CD8-positive, alpha-beta memory T cell (primary cell): ENCODE measurements at regions not wholly inside any gene's neighbourhood (a gene's known extent, or its start where the extent isn't known, plus 50 kb on each side); places are given as distances from the start of the nearest gene placed in this dataset.

Experiments
- CTCF ChIA-PET: fragments of 350-600 bp; sonication (Branson Sonifier 250); formaldehyde crosslinking; loops from one replicate; lab custom pipeline; 2021; ENCODE audit warnings: antibody characterized with exemption; lab: Charles Lee
- POLR2A ChIA-PET: fragments of 350-600 bp; sonication (Branson Sonifier 250); formaldehyde crosslinking; loops from one replicate; lab custom pipeline; 2021; ENCODE audit warnings: antibody characterized with exemption; lab: Charles Lee
- DNase-seq, 5 donors: peaks; one replicate each; pipeline versions ENCODE4 v3.0.0 to v3.0.0-alpha.2; 2020 to 2022; ENCODE audit warnings: mixed read lengths in 1 of 5
- H3K27ac ChIP-seq: one replicate; pipeline ENCODE4 v1.7.0; 2013; ENCODE audit warnings: low read depth, mild to moderate bottlenecking, low read length, moderate library complexity
- H3K27me3 ChIP-seq: 2 replicates; pipeline ENCODE4 v1.7.0; 2013; ENCODE audit warnings: low read length, mild to moderate bottlenecking; ENCODE audit not compliant: insufficient read depth, poor library complexity, severe bottlenecking
- H3K36me3 ChIP-seq: 2 replicates; pipeline ENCODE4 v1.7.0; 2013; ENCODE audit warnings: mild to moderate bottlenecking, low read length, moderate library complexity; ENCODE audit not compliant: insufficient read depth
- H3K4me1 ChIP-seq: 2 replicates; pipeline ENCODE4 v1.7.0; 2013; ENCODE audit warnings: mild to moderate bottlenecking, low read length, moderate library complexity; ENCODE audit not compliant: insufficient read depth
- H3K4me3 ChIP-seq: 2 replicates; pipeline ENCODE4 v1.7.0; 2013; ENCODE audit warnings: mild to moderate bottlenecking, low read length
- H3K9me3 ChIP-seq: 2 replicates; pipeline ENCODE4 v1.7.0; 2013; ENCODE audit warnings: mild to moderate bottlenecking, low read length
- H3K27ac Mint-ChIP-seq, 8 donors: one replicate each; pipeline ENCODE4 v1.8.0; 2020 to 2021; ENCODE audit warnings: mixed read lengths in 8 of 8, mild to moderate bottlenecking in 6 of 8, inconsistent platforms in 3 of 8, moderate library complexity in 3 of 8
- H3K27me3 Mint-ChIP-seq, 2 donors: one replicate each; pipeline ENCODE4 v1.8.0; 2020 to 2021; ENCODE audit warnings: mixed read lengths in 2 of 2, mild to moderate bottlenecking in 1 of 2, moderate library complexity in 1 of 2
- H3K36me3 Mint-ChIP-seq, 3 donors: one replicate each; pipeline ENCODE4 v1.8.0; 2020 to 2021; ENCODE audit warnings: mixed read lengths in 3 of 3, inconsistent platforms in 1 of 3, mild to moderate bottlenecking in 1 of 3
- H3K4me1 Mint-ChIP-seq, 3 donors: one replicate each; pipeline ENCODE4 v1.8.0; 2020 to 2021; ENCODE audit warnings: mixed read lengths in 3 of 3, inconsistent platforms in 1 of 3, mild to moderate bottlenecking in 1 of 3
- H3K4me3 Mint-ChIP-seq, 7 donors: one replicate each; pipeline ENCODE4 v1.8.0; 2020 to 2021; ENCODE audit warnings: mixed read lengths in 7 of 7, mild to moderate bottlenecking in 6 of 7, moderate library complexity in 4 of 7, inconsistent platforms in 2 of 7
- H3K9me3 Mint-ChIP-seq, 5 donors: one replicate each; pipeline ENCODE4 v1.8.0; 2020 to 2022; ENCODE audit warnings: mixed read lengths in 5 of 5, mild to moderate bottlenecking in 3 of 5, moderate library complexity in 2 of 5, inconsistent platforms in 1 of 5

DNA sequence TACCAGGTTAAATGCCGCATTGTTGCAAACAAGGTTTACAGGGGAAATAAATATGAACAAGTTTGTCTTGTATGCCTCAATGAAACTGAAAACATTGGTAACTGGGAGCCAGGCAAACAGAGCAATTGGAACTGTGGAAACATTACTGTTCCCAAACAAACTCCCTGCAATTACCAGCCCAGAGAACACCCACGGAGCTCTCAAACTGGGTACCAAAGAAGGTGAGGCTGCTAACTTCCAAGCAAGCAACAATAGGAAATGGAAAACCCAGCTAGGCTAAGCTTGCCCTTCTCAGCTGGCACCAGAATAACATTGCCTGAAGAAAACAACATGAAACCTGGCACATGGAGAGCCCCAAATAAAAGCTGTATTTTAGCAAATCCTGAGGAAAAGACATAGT lies 218.9 kb upstream of the THRB start:
- ChIA-PET POLR2A (no interaction called here), CTCF (no interaction called here)
- Histone ChIP-seq H3K4me1 (no peaks in the 10 kb centered on the region), H3K4me3 (no peak overlapping the region), H3K27ac (no peak overlapping the region), H3K27me3 (no peaks in the 10 kb centered on the region), H3K9me3 (no peaks in the 10 kb centered on the region), H3K36me3 (no peaks in the 10 kb centered on the region)
- H3K36me3 Mint-ChIP-seq, result no peaks in the 10 kb centered on the region
- H3K27me3 Mint-ChIP-seq, result no peaks in the 10 kb centered on the region
- H3K9me3 Mint-ChIP-seq, result peaks cover 0 to 7% (median 0%) of the 10 kb centered on the region in 5 donors
- no peak overlapping the region for H3K27ac Mint-ChIP-seq
- no peak overlapping the region for H3K4me3 Mint-ChIP-seq
- no peaks in the 10 kb centered on the region for H3K4me1 Mint-ChIP-seq
- DNase-seq, result no peak

DNA sequence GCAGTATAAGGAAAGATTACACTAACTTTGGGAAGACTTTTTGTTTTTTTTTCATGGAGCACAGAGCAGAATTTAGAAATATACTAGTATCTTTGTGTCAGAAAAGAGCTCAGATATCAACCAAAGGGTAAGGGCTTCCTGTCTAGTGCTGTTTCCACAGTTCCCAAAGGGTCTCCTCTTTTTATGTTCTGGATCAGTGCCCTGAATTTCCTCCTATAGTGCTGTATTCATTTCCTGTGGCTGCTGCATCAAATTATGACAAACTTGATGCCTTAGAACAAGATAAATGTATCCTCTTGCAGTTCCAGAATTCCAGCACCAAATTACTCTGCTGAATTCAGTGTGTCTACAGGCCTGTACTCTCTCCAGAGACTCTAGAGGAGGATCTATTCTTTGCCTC lies 219.8 kb upstream of the THRB start:
- Mint-ChIP-seq H3K4me1 (no peaks in the 10 kb centered on the region), H3K9me3 (peaks cover 0 to 7% (median 0%) of the 10 kb centered on the region in 5 donors), H3K36me3 (no peaks in the 10 kb centered on the region), H3K27me3 (no peaks in the 10 kb centered on the region), H3K27ac (no peak overlapping the region), H3K4me3 (no peak overlapping the region)
- Histone ChIP-seq H3K27me3 (no peaks in the 10 kb centered on the region), H3K4me3 (no peak overlapping the region), H3K27ac (no peak overlapping the region), H3K36me3 (no peaks in the 10 kb centered on the region), H3K9me3 (no peaks in the 10 kb centered on the region), H3K4me1 (no peaks in the 10 kb centered on the region)
- DNase-seq, result no peak
- ChIA-PET POLR2A (no interaction called here), CTCF (no interaction called here)

- H3K27me3 ChIP-seq, result no peaks in the 10 kb centered on the region
- no peaks in the 10 kb centered on the region for H3K9me3 ChIP-seq
- no peak for DNase-seq
- POLR2A ChIA-PET, result no interaction called here
- Mint-ChIP-seq H3K4me1 (no peaks in the 10 kb centered on the region), H3K9me3 (peaks cover 0 to 7% (median 0%) of the 10 kb centered on the region in 5 donors), H3K27me3 (no peaks in the 10 kb centered on the region), H3K36me3 (no peaks in the 10 kb centered on the region), H3K27ac (no peak overlapping the region), H3K4me3 (no peak overlapping the region)
- H3K4me3 ChIP-seq, result no peak overlapping the region
- CTCF ChIA-PET, result no interaction called here
- no peaks in the 10 kb centered on the region for H3K36me3 ChIP-seq
- no peak overlapping the region for H3K27ac ChIP-seq
- no peaks in the 10 kb centered on the region for H3K4me1 ChIP-seq
Observed at GRCh38 chr3:24715171-24715792, 220.6 kb upstream of the THRB start.

- ChIA-PET CTCF (no interaction called here), POLR2A (no interaction called here)
- no peak overlapping the region for H3K4me3 ChIP-seq
- H3K27me3 ChIP-seq, result no peaks in the 10 kb centered on the region
- DNase-seq, result no peak
- Mint-ChIP-seq H3K27ac (no peak overlapping the region), H3K36me3 (no peaks in the 10 kb centered on the region), H3K4me3 (no peak overlapping the region), H3K4me1 (no peaks in the 10 kb centered on the region), H3K9me3 (no peaks in the 10 kb centered on the region), H3K27me3 (no peaks in the 10 kb centered on the region)
- no peak overlapping the region for H3K27ac ChIP-seq
- H3K4me1 ChIP-seq, result no peaks in the 10 kb centered on the region
- H3K9me3 ChIP-seq, result no peaks in the 10 kb centered on the region
- H3K36me3 ChIP-seq, result no peaks in the 10 kb centered on the region
Observed at GRCh38 chr3:24722087-24722486, 227.4 kb upstream of the THRB start.

GRCh38 chr3:24725514-24726255 lies 231.0 kb upstream of the THRB start:
- H3K4me3 Mint-ChIP-seq, result no peak overlapping the region
- H3K9me3 Mint-ChIP-seq, result peaks cover 0 to 3% (median 0%) of the 10 kb centered on the region in 5 donors
- no peak for DNase-seq
- Histone ChIP-seq H3K4me3 (no peak overlapping the region), H3K9me3 (no peaks in the 10 kb centered on the region), H3K4me1 (no peaks in the 10 kb centered on the region), H3K27ac (no peak overlapping the region), H3K36me3 (no peaks in the 10 kb centered on the region), H3K27me3 (no peaks in the 10 kb centered on the region)
- ChIA-PET CTCF (no interaction called here), POLR2A (no interaction called here)
- H3K4me1 Mint-ChIP-seq, result no peaks in the 10 kb centered on the region
- no peak overlapping the region for H3K27ac Mint-ChIP-seq
- H3K27me3 Mint-ChIP-seq, result no peaks in the 10 kb centered on the region
- no peaks in the 10 kb centered on the region for H3K36me3 Mint-ChIP-seq

DNA sequence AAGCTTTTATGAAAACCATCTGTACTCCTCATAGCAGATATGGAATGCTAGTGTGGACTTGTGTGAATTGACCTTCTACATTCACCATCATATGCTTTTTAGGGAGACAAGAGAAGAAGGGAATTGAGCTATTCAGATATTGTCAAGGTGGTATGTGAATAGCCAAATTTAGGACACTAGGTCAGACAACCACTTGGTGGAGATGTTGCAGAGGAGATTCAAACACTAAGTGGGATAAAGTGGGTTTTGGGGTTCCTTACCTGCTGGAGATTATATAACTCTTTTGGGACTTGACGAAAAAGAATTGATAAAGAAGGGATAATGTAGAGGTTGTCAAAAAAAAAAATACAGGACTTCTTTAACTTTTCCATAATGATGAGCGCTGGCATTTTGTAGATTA lies 231.8 kb upstream of the THRB start:
- Histone ChIP-seq H3K36me3 (no peaks in the 10 kb centered on the region), H3K9me3 (no peaks in the 10 kb centered on the region), H3K4me3 (no peak overlapping the region), H3K27me3 (no peaks in the 10 kb centered on the region), H3K27ac (no peak overlapping the region), H3K4me1 (no peaks in the 10 kb centered on the region)
- ChIA-PET POLR2A (no interaction called here), CTCF (no interaction called here)
- no peak overlapping the region for H3K4me3 Mint-ChIP-seq
- no peak overlapping the region for H3K27ac Mint-ChIP-seq
- no peaks in the 10 kb centered on the region for H3K27me3 Mint-ChIP-seq
- no peaks in the 10 kb centered on the region for H3K36me3 Mint-ChIP-seq
- DNase-seq, result no peak
- no peaks in the 10 kb centered on the region for H3K4me1 Mint-ChIP-seq
- peaks cover 0 to 3% (median 0%) of the 10 kb centered on the region in 5 donors for H3K9me3 Mint-ChIP-seq

- ChIA-PET CTCF (no interaction called here), POLR2A (no interaction called here)
- Mint-ChIP-seq H3K4me3 (no peak overlapping the region), H3K27me3 (no peaks in the 10 kb centered on the region), H3K27ac (no peak overlapping the region), H3K9me3 (peaks cover 0 to 4% (median 2%) of the 10 kb centered on the region in 5 donors), H3K36me3 (no peaks in the 10 kb centered on the region), H3K4me1 (no peaks in the 10 kb centered on the region)
- no peak overlapping the region for H3K27ac ChIP-seq
- H3K4me1 ChIP-seq, result no peaks in the 10 kb centered on the region
- no peak overlapping the region for H3K4me3 ChIP-seq
- no peaks in the 10 kb centered on the region for H3K36me3 ChIP-seq
- H3K27me3 ChIP-seq, result no peaks in the 10 kb centered on the region
- no peaks in the 10 kb centered on the region for H3K9me3 ChIP-seq
- DNase-seq, result no peak
Observed at GRCh38 chr3:24730173-24730572, 235.5 kb upstream of the THRB start.

- peaks cover 0 to 4% (median 2%) of the 10 kb centered on the region in 5 donors for H3K9me3 Mint-ChIP-seq
- no peaks in the 10 kb centered on the region for H3K27me3 Mint-ChIP-seq
- Histone ChIP-seq H3K9me3 (no peaks in the 10 kb centered on the region), H3K4me3 (no peak overlapping the region), H3K27me3 (no peaks in the 10 kb centered on the region), H3K36me3 (no peaks in the 10 kb centered on the region), H3K27ac (no peak overlapping the region), H3K4me1 (no peaks in the 10 kb centered on the region)
- ChIA-PET CTCF (no interaction called here), POLR2A (no interaction called here)
- no peaks in the 10 kb centered on the region for H3K36me3 Mint-ChIP-seq
- H3K27ac Mint-ChIP-seq, result no peak overlapping the region
- no peaks in the 10 kb centered on the region for H3K4me1 Mint-ChIP-seq
- no peak overlapping the region for H3K4me3 Mint-ChIP-seq
- no peak for DNase-seq
Observed at GRCh38 chr3:24734019-24734418, 239.4 kb upstream of the THRB start.
